T1000 (cell line): ENCODE measurements at regions not wholly inside any gene's neighbourhood (a gene's known extent, or its start where the extent isn't known, plus 50 kb on each side); places are given as distances from the start of the nearest gene placed in this dataset.

Experiments
- DNase-seq: peaks from one replicate; lab custom pipeline; 2025; ENCODE audit warnings: mixed read lengths; lab: John Stamatoyannopoulos, UW

DNA sequence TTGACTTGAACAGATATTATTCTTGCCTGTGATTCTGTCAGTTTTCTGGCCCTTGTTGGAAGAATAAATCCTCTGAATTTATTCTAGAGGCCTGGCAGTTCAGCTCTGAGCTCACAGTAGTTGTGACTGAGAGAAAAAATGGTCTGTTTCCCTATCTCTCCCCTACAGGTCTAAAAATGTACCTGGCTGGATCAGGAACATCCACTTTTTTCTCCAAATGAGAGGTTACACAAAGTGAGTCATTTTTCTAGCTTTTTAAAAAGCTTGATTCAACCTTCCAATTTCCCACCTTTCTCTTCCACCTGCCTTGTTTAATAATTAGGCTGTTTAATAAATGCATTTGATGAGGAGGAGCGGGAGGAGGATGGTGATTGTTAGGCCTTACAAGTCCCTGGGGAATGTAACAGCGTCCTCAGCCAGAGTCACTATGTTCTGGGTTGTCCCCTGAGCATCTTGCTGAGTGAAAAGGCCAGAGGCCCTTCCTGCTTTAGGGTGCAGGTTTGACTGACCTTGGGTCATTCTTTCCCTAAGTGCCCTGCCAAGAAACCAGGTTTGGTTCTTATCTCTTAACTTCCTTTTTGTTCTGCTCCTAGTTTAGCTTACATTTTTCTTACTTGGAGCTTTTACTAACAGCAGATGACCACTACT is 91.7 kb upstream of the FUT8 start:
- DNase-seq, result no peak

DNA sequence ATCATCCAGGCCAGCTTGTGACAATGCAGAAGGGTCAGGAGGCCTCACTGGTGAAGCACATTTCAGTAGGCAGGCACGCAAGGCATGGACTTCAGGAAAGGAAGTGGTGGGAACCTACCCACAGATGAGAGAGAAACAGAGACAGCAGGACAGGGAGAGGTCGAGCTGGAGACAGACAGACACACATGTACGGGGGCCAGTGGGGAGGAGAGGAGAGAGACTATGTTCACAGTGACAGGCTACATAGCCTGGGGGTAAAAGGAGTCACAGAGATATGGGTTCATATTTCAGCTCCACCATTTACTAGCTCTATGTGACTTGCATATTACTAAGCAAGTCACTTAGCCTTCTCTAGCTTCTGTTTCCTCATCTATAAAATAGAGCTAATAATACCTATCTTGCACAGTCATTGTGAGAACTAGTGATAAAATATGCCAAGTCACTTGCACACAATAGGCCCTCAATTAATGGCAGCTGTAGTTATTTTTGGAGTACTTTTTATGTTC is 91.1 kb upstream of the FUT8 start:
- no peak for DNase-seq

DNA sequence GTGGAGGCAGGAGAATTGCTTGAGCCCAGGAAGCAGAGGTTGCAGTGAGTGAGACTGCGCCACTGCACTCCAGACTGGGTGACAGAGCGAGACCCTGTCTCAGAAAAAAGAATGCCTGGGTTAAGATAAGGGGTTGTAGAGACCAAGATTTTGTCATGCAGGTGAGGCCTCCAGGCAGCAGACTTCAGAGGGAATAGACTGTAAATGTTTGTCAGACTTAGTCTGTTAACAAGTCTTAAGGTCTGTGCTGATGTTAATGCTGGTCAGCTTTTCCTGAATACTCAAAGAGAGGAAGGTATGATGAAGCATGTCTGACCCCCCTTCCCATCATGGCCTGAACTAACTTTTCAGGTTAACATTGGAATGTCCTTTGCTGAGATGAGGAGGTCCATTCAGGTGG is 83.0 kb upstream of the FUT8 start:
- no peak for DNase-seq

DNA sequence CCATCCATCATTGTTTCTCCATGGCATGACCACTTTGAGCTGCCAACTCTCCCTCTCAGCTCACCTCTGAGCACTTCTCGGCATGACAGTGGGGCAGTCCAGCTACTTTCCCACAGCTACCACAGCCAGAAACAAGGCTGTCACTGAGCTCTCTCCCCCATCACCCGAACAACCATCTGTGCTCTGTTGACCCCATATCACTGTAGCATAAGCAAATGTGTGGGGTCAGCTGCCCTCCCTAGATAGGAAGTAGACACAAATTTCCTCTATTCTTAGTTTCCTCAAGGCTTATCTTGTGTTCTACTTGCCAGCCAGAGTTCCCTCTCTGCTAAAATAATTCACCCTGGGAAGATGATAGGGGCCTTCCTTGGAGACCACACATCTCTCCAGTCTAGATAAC is 82.6 kb upstream of the FUT8 start:
- no peak for DNase-seq

DNA sequence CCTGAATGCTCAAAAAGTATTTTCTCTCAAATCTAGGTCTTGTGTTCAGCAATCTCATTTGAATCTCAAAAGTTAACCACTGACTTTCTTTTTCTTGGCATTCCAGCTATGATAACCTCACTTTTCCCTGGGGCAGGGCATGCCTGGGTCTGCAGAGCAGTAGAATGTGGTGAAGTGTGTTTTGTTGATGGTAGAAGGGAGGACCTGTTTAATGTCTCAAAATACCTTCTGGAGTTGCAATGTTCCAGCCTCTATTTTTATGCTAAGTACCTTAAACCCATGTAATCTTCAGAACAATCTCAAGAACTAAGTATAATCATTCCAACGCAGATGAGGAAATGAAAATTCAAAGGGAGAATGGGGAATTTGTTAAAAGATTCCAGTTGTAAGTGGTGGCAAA is 82.1 kb upstream of the FUT8 start:
- no peak for DNase-seq

DNA sequence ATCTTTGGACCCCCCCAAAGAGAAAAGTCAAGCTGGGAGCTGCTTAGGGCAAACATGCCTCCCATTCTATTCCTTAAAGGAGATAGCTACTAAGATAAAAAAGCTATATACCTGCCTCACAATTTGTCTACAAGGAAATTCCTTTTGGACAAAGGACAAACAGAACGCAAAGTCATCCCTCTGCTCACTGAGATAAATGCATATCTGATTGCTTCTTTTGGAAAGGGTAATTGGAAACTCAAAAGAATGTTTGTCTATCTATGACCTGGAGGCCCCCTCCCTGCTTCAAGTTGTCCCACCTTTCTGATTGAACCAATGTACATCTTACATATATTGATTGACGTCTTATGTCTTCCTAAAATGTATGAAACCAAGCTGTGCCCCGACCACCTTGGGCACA is 80.9 kb upstream of the FUT8 start:
- DNase-seq, result no peak

DNA sequence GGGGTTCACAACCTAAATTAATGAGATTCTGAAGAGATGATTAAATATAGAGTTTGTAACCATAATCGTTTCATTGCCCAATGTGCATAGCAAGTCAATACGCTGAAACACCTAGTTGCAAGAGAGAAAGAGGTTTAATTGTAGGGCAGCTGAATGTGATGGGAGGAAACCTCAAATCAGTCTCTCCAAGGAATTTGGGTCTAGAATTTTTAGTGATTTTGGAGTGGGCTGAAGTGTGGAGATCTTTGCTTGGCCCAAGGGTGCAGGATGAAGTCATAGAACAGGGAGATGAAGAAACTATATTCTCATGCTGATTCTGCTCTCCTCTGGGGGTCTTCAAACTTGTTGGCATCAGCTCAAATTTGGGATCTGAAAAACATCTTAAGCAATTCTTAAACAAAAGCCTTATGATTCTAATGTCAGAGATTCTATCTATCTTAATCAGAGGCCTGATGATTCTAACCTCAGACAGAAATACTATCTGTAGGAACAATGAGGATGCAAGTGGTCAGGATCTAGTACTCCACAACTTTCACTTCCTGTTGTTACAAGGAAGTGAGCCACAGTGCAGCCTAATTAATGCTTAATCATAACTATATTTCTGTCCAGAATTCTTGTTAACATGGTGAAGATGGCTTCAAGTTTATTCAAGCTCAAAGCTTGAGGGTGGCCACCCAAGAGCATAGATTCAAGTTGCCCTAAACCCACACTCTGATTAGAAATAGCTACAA is 80.2 kb upstream of the FUT8 start:
- DNase-seq, result no peak

DNA sequence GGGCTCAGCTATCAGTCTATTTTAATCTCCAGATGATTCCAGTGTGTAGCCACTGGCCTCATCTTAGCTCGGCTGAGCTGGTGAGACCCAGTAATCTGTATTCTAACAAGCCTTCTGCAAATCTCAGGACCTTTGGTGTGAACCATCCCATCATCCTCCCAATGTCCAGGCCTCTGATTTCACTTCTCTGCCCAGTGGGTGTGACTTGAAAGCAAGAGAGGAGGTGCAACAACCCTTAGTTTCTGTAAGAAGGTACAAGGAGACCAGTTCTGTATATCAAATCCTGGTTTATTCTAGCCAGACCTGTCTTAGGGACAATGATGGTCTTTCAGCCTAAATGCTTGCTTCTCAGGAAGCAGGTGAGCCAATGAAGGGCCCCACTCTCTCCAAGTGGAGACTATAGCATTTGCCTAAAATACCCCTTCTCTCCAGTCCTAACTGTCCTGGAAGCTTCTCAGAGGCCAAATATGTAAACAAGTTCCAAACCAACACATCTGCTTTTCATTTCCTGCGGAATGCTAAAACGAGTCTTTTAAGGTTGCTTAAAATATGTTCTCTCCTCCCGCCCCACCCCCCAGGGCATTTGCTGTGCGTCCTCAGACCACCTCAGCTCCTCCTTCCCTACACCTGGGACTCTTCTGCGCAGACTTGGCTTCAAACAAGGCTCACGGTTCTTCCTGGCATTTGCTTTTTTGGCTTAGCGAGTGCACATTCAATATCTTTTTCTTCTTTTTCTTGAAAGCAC is 78.4 kb upstream of the FUT8 start:
- DNase-seq, result no peak

DNA sequence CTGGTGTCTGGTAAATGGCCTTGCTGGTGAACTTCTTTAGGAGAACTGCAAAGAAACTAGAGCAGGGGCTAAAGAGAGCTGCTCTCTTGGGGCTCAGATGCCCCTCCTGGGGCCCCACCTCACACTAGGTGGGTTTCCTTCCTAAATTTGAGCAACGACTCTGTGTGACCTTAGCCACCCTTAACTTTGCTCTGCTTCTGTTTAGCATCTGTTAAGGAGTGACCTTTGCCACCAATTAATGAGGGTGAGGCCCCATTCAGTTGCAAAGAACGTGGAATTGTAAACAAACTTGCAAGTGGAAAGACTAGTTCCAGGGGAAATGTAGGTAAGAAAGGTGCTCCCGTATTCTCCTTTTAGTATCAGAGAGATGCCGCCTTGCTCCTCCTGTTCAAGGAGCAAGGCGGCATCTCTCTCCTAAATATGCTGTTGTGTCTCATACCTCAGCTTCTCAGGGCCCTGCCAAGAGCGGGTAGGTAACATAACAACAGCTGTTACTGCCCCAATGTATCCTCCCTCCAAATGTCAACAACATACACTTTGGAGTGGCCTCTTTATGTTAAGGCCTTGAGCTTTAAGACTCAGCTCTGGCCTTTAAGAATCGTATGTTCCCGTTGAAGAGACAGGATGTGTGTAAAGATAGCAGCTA is 77.6 kb upstream of the FUT8 start:
- DNase-seq, result no peak

DNA sequence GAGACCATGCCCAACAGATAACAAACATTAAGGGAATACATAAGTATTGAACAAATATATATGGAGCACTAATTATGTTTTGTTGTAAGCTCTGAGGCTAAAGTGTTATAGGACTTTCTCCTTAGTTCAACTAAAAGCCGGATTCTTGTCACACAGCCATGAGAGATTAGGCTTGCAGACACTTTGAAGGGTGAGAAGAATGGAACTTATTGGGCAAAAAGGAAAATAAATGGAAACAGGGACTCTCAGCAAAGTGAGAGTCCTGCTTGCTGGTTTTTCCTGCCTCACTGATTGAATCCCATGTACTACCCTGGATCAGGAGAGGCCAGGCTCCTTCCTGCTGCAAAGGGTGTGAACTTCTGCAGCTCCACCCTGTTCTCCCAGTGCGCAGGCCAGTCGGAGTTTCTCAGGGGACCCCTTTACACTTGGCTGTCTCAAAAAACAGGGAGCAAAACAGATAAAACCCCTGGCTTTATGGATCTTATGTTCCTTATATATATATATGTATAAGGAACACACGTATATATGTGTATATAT is 77.1 kb upstream of the FUT8 start:
- no peak for DNase-seq

DNA sequence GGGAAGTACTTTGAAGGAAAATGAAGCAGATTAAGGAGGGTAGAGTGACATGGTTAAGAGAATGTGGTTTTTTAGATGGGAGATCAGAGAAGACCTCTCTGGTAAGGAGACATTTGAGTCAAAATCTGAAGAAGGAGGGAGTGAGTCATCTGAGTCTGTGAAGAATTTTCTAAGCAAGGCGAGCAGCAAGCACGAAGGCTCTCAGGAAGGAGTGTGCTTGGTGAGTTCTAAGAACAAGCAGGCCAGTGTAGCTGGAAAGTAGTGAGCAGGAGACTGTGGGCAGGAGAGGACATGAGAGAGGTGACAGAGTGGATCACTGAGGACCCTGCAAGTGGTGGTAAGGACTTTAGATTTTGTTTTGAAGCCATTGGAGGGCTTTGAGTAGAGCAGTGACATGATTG is 76.3 kb upstream of the FUT8 start:
- no peak for DNase-seq

DNA sequence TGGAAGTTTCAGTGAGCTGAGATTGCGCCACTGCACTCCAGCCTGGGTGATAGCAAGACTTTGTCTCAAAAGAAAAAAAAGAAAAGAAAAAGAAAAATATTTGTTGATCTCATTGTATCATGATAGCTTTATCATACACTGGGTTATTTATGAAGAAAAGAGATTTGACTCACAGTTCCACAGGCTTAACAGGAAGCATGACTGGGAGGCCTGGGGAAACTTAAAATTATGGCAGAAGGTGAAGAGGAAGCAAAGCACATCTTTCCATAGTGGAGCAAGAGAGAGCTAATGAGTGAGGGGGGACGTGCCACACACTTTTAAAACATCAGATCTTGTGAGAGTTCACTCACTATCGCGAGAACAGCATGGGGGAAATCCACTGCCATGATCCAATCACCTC is 72.7 kb upstream of the FUT8 start:
- DNase-seq, result no peak

DNA sequence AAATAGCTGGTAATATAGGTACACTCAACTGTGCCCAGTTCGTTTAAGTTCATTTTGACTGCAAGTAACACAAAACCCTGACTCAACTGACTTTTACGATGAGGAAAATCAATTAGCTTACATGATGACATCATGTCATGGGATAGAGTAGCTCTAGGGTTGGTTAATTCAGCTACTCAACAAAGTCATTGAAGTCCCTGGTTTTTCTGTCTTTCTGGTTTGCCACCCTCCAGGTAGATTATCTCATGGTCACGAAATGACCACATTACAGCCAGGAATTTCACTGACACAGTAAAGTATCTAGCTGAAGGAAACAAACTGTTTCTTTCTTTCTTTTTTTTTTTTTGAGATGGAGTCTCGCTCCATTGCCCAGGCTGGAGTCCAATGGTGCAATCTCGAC is 68.5 kb upstream of the FUT8 start:
- DNase-seq, result no peak

DNA sequence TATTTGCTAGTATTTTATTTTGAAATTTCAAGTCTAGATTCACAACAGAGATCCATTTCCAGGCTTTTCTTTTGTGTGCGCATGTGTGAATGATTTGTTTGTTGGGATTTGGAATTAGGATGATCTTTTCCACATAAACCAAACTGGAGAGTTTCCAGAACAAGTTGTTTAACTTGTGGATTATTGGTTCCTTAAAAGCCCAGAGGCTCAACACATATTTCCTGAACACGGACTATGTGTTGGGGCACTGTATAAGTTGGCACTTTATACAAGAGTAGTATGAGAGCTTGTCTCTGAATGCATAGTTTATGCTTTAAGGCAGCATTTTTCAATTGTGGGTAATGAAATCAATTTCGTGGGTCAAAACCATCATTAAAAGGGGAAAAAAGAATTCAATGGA is 67.3 kb upstream of the FUT8 start:
- no peak for DNase-seq

DNA sequence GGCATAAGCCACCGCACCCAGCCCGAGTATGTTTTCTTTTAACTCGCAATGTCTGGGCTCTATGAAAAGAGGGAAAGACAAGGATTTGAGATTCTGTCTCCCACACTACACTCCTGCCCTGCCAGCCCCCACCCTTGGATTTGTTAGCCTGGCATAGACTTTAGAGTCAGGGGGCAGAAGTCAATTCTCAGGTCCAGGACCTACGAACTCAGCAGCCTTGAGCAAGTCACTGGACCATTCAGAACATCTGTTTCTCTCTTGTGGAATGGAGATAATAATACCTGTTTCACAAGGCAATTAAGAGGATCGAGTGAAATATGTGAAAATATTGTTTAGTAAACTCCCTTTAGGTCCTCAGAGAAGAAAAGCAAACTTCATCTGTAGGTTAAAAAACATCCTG is 66.1 kb upstream of the FUT8 start:
- no peak for DNase-seq

DNA sequence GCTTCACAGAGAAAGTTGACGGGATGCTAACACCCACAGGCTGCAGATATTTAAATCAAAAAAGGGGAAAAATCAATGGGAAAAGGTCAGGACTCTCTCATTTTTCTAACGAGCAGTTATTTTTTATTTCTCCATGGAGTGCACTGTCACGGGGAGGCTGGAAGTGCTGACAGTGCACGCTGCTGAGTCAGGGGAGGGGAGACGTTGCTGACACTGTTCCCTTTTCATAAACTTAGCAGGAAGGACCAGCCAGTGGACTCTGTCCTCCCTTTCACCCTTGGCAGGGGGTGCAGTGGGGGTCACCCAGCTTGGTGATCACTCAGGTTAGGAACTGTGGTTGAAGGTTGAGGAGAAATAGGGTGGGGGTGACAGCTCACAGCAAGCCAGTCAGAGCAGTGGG is 65.6 kb upstream of the FUT8 start:
- DNase-seq, result no peak

DNA sequence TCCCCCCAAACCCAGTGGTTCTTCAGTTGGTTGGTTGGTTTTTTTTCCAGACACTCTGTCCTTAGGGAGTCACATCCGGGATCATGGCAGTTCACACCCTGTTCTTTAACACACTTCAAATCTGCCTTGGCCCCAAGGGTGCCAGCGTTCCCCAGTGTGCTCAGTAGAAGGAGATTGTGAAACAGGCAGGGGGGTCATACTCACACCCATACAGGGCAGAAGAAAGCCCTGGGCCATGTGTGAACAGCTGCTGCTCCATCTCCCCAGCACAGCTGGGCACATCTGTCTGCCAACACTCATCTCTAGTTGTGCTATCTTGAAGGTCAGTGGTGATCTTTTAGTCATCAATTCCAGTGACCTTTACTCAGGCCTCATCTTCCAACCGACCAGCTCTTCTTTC is 64.4 kb upstream of the FUT8 start:
- no peak for DNase-seq

DNA sequence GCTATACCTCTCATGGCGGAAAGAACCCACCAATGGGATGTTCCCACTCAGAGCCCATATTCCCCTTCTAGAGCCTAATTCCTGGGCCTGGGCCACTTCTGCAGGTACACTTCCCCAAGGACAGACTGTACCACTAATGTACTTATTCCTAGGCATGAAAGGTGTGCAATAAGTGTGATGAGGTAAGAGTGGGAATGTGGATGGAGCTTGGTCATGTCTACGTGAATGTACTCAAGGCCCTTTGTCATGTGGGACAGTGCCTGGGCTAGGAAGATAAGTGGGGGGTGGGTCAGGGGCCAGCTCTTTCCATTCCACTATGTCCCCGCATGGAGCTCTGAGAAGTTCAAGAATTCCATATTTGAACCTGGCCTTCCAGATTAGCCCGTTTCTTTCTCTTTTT is 63.4 kb upstream of the FUT8 start:
- DNase-seq, result no peak

DNA sequence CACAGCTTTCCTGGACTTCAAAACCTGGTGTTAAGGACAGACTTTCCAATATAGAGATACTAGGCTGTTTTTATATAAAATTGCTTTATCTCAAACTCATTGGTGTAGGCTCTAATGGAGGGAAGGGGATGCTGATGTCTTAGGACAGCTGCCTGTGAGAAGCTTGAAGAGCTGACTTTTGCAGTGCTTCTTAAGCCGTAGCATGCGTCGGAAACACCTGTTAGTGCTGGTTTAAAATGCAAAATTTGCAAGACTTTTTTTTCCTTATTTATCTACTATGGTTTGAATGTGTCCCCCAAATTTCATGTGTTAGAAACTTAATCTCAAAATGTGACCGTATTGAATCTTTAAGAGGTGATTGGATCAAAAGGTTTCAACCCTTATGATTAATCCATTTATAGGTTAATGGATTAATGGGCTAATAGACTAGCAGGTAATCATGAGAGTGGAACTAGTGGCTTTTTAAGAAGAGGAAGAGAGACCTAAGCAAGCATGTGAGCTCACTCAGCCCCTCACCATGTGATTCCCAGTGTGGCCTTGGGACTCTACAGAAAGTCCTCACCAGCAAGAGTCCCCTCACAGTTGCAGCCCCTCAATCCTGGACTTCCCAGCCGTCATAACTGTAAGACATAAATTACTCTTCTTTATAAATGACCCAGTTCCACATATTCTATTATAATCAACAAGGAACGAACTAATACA is 60.9 kb upstream of the FUT8 start:
- no peak for DNase-seq

DNA sequence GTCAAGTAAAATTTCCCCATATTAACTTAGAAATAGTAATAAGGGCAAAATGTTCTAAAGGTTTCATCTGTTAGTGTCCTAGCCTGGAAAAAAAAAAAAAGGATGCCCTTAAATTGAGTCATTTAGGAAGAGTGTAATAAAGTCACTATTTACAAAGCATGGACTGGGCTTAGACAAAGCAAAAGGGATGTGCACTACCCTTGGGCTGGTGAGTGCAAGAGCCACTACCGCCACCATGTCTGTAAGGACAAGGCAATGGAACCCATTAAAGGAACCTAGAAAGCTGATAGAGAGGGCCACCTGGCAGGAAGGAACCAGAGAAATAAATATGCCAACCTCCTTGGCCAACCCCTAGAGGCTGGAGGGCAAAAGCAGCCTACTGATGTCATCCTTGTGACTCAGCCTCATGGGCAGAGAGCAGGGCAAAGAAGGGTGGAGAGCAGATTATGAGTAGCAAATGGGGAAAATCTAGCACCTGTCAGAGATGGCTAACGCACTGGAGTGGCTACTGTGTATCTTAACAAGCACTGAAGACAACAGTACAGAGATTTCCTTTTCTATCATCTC is 59.5 kb upstream of the FUT8 start:
- peak; percentile 50 for DNase-seq

DNA sequence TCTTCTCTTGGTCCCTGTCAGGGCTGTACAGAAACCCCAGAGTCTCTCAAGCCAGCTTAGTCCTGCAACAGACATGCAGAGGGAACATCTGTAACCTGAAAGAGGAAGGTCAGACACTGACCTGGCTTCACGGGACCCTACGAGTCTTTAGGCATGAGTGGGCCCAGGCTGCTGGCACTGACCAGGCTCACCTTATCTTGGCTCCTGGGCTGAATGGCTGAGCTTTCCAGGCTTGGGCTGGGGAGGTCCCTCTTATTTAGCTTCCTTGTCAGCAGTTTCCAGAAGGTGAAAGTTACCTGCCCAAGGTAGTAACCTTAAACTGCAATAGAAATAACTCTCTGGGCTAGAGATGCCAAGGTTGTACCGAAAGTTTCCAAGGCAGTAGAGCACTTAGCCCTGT is 58.4 kb upstream of the FUT8 start:
- DNase-seq, result no peak
